OCI-LY7 (cell line): ENCODE measurements at regions not wholly inside any gene's neighbourhood (a gene's known extent, or its start where the extent isn't known, plus 50 kb on each side); places are given as distances from the start of the nearest gene placed in this dataset.

Experiments
- BruUV-seq: library from RNA; stranded (reverse); fragments of 400-500 nt; replicated peaks from 2 replicates; lab custom pipeline; 2021; lab: Mats Ljungman, UMichigan
- CTCF ChIA-PET: fragments of 300-600 bp; sonication (Branson Sonifier 250); formaldehyde crosslinking; loops from one replicate; lab custom pipeline; 2022; ENCODE audit warnings: antibody characterized with exemption; ENCODE audit not compliant: unreplicated experiment; lab: Charles Lee
- POLR2A ChIA-PET: fragments of 300-600 bp; sonication (Branson Sonifier 250); formaldehyde crosslinking; loops from one replicate; lab custom pipeline; 2022; ENCODE audit warnings: antibody characterized with exemption; lab: Charles Lee
- DNase-seq: peaks from one replicate; pipeline ENCODE4 v3.0.0-alpha.2; 2015; ENCODE audit warnings: low spot score
- H2AFZ ChIP-seq: fragments of 200-600 bp; sonication (generic), shearing (Covaris generic); 2 replicates; pipeline ENCODE4 v1.6.1; 2014; ENCODE audit warnings: mild to moderate bottlenecking, antibody characterized with exemption, low read length, moderate library complexity
- H3K27ac ChIP-seq: fragments of 200-600 bp; sonication (generic); 2 replicates; pipeline ENCODE4 v1.5.1; 2014; ENCODE audit warnings: mixed run types, low read depth, mild to moderate bottlenecking, moderate library complexity, low read length, inconsistent platforms; ENCODE audit not compliant: poor library complexity, severe bottlenecking
- H3K36me3 ChIP-seq: fragments of 200-600 bp; sonication (generic); 2 replicates; pipeline ENCODE4 v1.6.1; 2014; ENCODE audit warnings: mild to moderate bottlenecking, antibody characterized with exemption, low read length, moderate library complexity, mixed read lengths; ENCODE audit not compliant: insufficient read depth
- H3K4me1 ChIP-seq: fragments of 200-600 bp; sonication (generic); 2 replicates; pipeline ENCODE4 v1.5.1; 2014; ENCODE audit warnings: mild to moderate bottlenecking, low read length; ENCODE audit not compliant: insufficient read depth, poor library complexity, severe bottlenecking
- H3K4me2 ChIP-seq: fragments of 200-600 bp; sonication (generic); 2 replicates; pipeline ENCODE4 v1.6.1; 2014; ENCODE audit warnings: mild to moderate bottlenecking, low read length
- H3K4me3 ChIP-seq: fragments of 200-600 bp; sonication (generic); 2 replicates; pipeline ENCODE4 v1.5.1; 2014; ENCODE audit warnings: mild to moderate bottlenecking, low read depth, low read length; ENCODE audit not compliant: poor library complexity, severe bottlenecking
- H3K79me2 ChIP-seq: fragments of 200-600 bp; sonication (generic); 2 replicates; pipeline ENCODE4 v1.6.1; 2016; ENCODE audit warnings: low read depth, mild to moderate bottlenecking, low read length, moderate library complexity, mixed read lengths; ENCODE audit not compliant: insufficient read depth
- H3K9me2 ChIP-seq: fragments of 200-600 bp; sonication (generic); 2 replicates; pipeline ENCODE4 v1.6.1; 2016; ENCODE audit warnings: mild to moderate bottlenecking, low read length, mixed read lengths; ENCODE audit not compliant: insufficient read depth
- H3K9me3 ChIP-seq: fragments of 200-600 bp; sonication (generic); 2 replicates; pipeline ENCODE4 v1.6.1; 2014; ENCODE audit warnings: mild to moderate bottlenecking, mixed run types, low read length, mixed read lengths
- H4K20me1 ChIP-seq: fragments of 200-600 bp; sonication (generic); 2 replicates; pipeline ENCODE4 v1.6.1; 2014; ENCODE audit warnings: mild to moderate bottlenecking, antibody characterized with exemption, low read length, moderate library complexity, mixed read lengths; ENCODE audit not compliant: insufficient read depth
- CTCF ChIP-seq: fragments of 200-600 bp; sonication (generic); conservative IDR thresholded peaks from 2 replicates; pipeline ENCODE4 v1.5.1; 2014; ENCODE audit warnings: mild to moderate bottlenecking, antibody characterized with exemption, low read length, moderate library complexity, mixed read lengths
- EZH2phosphoT487 ChIP-seq: fragments of 200-600 bp; sonication (generic); IDR thresholded peaks from 2 replicates; pipeline ENCODE4 v1.6.1; 2018; ENCODE audit warnings: low read depth, borderline replicate concordance, mild to moderate bottlenecking, mixed run types, antibody characterized with exemption, low read length, moderate library complexity, mixed read lengths
- intact Hi-C: fragments of 100-400 bp; cut with micrococcal nuclease; formaldehyde crosslinking; loops from one replicate; pipeline ENCODE4 v1.10.0; 2022; ENCODE audit not compliant: unreplicated experiment

GRCh38 chr4:83708500-83709175 is 172.7 kb downstream of the GPAT3 start:
- DNase-seq = no peak
- Histone ChIP-seq H3K9me2 (no peaks in the 10 kb centered on the region), H3K4me2 (no peak overlapping the region), H3K9me3 (no peaks in the 10 kb centered on the region), H3K36me3 (no peaks in the 10 kb centered on the region), H3K4me1 (no peaks in the 10 kb centered on the region), H4K20me1 (no peaks in the 10 kb centered on the region), H3K79me2 (no peaks in the 10 kb centered on the region), H3K4me3 (no peak overlapping the region), H2AFZ (no peak overlapping the region), H3K27ac (no peak overlapping the region)
- CTCF ChIA-PET = no interaction called here
- BruUV-seq = no TSS peak
- POLR2A ChIA-PET = no interaction called here
- TF ChIP-seq EZH2phosphoT487 (no peak), CTCF (no peak)
- intact Hi-C loops = no loop called here

- intact Hi-C loops = no loop called here
- Histone ChIP-seq H3K9me2 (no peaks in the 10 kb centered on the region), H3K79me2 (no peaks in the 10 kb centered on the region), H3K4me2 (no peak overlapping the region), H3K4me1 (no peaks in the 10 kb centered on the region), H3K9me3 (0 out of 2 replicates have a peak, but pooled peaks cover 7% of the 10 kb centered on the region), H3K4me3 (no peak overlapping the region), H3K36me3 (no peaks in the 10 kb centered on the region), H3K27ac (no peak overlapping the region), H2AFZ (no peak overlapping the region), H4K20me1 (no peaks in the 10 kb centered on the region)
- no peak for DNase-seq
- TF ChIP-seq EZH2phosphoT487 (no peak), CTCF (no peak)
- POLR2A ChIA-PET = interaction anchor here (0.6 to 1.2 kb wide), 2 partner anchors 10 to 19 kb away, joined by 3 to 6 read pairs; no protein-coding TSS in a partner anchor
- CTCF ChIA-PET = no interaction called here
- BruUV-seq = no TSS peak
Observed at GRCh38 chr4:83704786-83705185, 168.9 kb downstream of the GPAT3 start.

- POLR2A ChIA-PET = interaction anchor here (0.5 kb wide), 1 partner anchor 1317 kb away, joined by 3 read pairs; no protein-coding TSS in a partner anchor
- Histone ChIP-seq H3K4me3 (no peak overlapping the region), H3K4me1 (no peaks in the 10 kb centered on the region), H3K79me2 (no peaks in the 10 kb centered on the region), H3K9me2 (no peaks in the 10 kb centered on the region), H2AFZ (no peak overlapping the region), H3K27ac (no peak overlapping the region), H3K4me2 (no peak overlapping the region), H3K36me3 (no peaks in the 10 kb centered on the region), H3K9me3 (0 out of 2 replicates have a peak, but pooled peaks cover 7% of the 10 kb centered on the region), H4K20me1 (no peaks in the 10 kb centered on the region)
- BruUV-seq = no TSS peak
- TF ChIP-seq EZH2phosphoT487 = no peak
- no peak for TF ChIP-seq CTCF
- CTCF ChIA-PET = no interaction called here
- intact Hi-C loops = no loop called here
- DNase-seq = no peak
Observed at GRCh38 chr4:83703752-83704151, 167.8 kb downstream of the GPAT3 start.
